NB4 (cell line): ENCODE measurements at regions not wholly inside any gene's neighbourhood (a gene's known extent, or its start where the extent isn't known, plus 50 kb on each side); places are given as distances from the start of the nearest gene placed in this dataset.

Experiments used
- DNase-seq: peaks from one replicate; pipeline ENCODE4 v3.0.0; 2010; ENCODE audit warnings: low read depth
- H3K4me3 ChIP-seq: one replicate; pipeline ENCODE4 v1.5.1; 2011; ENCODE audit warnings: mild to moderate bottlenecking, low read depth, low read length, moderate library complexity
- CTCF ChIP-seq: IDR thresholded peaks from one replicate; pipeline ENCODE4 v1.5.1; 2012; ENCODE audit warnings: low read depth, low read length
- MYC ChIP-seq: IDR thresholded peaks from 2 replicates; pipeline ENCODE4 v1.6.1; 2011; ENCODE audit warnings: low read depth, low read length
- POLR2A ChIP-seq: IDR thresholded peaks from 2 replicates; pipeline ENCODE4 v1.6.1; 2011; ENCODE audit warnings: mild to moderate bottlenecking; ENCODE audit not compliant: insufficient read length; ENCODE audit errors: extremely low read depth
- TF ChIP-seq, protein P1 (sequence below): IDR thresholded peaks from 2 replicates; pipeline ENCODE4 v1.6.1; 2011; ENCODE audit warnings: low read depth, low read length

DNA sequence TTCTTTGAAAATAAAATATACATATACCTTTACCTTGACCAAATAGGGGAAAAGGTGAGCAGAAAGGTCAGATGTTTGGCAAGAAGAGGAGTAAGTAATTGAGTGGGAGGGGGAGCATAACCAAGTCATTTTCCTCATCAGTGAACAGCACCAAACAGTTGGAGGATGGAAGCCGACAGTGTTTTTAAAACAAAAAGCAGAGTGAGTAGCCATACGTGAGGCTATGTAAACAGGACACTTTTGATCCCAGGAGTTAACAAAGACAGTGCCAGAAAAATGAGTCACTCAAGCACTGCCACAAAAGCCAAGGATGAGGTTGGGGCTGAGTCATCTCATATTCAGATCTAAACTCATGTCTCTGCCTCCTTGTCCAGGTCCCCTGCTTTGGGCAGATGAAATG is 734.7 kb downstream of the KCNA4 start:
- TF ChIP-seq MYC (no peak), CTCF (no peak)
- no peak for DNase-seq
- no peak overlapping the region for H3K4me3 ChIP-seq

GRCh38 chr11:29281271-29281777 is 735.5 kb downstream of the KCNA4 start:
- DNase-seq, result no peak
- H3K4me3 ChIP-seq, result no peak overlapping the region
- no peak for TF ChIP-seq POLR2A
- no peak for TF ChIP-seq MYC
- TF ChIP-seq CTCF, result no peak
- TF ChIP-seq, protein P1, sequence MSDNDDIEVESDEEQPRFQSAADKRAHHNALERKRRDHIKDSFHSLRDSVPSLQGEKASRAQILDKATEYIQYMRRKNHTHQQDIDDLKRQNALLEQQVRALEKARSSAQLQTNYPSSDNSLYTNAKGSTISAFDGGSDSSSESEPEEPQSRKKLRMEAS, result no peak

- no peak for DNase-seq
- H3K4me3 ChIP-seq, result no peak overlapping the region
- TF ChIP-seq CTCF (no peak), MYC (no peak), POLR2A (no peak)
- TF ChIP-seq, protein P1, result no peak
These were observed 736.4 kb downstream of the KCNA4 start for GRCh38 chr11:29280452-29280851.

DNA sequence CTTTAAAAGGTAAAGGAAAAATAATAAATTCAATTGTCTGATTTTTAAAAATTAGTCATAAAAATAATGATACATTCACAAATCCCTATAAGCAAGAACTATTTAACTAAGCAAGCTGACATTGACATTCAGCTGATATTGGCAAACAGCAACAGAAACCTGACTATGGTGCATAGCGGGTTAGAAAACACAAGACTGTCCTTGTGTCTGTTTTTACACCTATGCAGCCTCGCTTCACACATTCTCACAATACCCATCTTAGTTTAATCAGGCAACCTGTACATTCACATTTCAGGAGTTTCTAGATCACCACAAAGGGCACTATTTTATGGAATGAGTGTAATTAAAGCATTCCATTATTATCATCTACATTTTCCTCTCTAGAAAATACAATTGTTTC is 737.1 kb downstream of the KCNA4 start:
- DNase-seq, result no peak
- H3K4me3 ChIP-seq, result no peak overlapping the region
- TF ChIP-seq MYC, result no peak
- TF ChIP-seq, protein P1, result no peak
- TF ChIP-seq POLR2A, result no peak
- TF ChIP-seq CTCF, result no peak

DNA sequence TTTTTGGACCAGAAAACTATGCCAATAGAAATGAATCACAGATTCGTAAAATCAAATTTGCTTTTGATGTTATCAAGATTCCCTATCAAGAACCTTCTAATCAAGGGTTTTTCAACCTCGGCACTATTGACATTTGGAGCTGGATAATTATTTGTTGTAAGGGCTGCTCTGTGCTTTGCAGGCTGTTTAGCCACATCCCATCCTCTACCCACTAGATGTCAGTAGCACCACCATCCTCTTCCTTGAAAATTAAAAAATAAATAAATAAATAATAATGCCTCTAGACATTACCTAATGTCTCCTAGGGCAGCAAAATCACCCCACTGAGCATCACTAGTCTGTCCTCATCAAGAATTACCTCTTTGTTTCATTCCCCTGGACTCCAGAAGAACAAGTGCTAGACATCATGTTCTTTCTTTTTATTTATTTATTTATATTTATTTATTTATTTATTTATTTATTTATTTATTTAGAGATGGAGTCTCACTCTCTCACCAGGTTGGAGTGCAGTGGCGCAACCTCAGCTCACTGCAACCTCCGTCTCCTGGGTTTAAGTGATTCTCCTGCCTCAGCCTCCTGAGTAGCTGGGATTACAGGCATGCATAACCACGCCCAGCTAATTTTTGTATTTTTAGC is 744.7 kb downstream of the KCNA4 start:
- no peak for DNase-seq
- no peak overlapping the region for H3K4me3 ChIP-seq
- TF ChIP-seq MYC, result no peak
- TF ChIP-seq, protein P1, result no peak
- no peak for TF ChIP-seq CTCF
- TF ChIP-seq POLR2A, result no peak

- no peak overlapping the region for H3K4me3 ChIP-seq
- no peak for TF ChIP-seq MYC
- TF ChIP-seq, protein P1, result no peak
- TF ChIP-seq POLR2A, result no peak
- TF ChIP-seq CTCF, result no peak
- no peak for DNase-seq
These were observed 745.2 kb downstream of the KCNA4 start for GRCh38 chr11:29271616-29272015.
